Astrocyte of the cerebellum (primary cell): ENCODE measurements at regions not wholly inside any gene's neighbourhood (a gene's known extent, or its start where the extent isn't known, plus 50 kb on each side); places are given as distances from the start of the nearest gene placed in this dataset.
"Not testable (repeated sequence)": the region's sequence is repeated elsewhere in the genome, so short reads cannot be mapped to it uniquely, and the experiment has no call there.

Source experiments
- DNase-seq: peaks from one replicate; pipeline ENCODE4 v3.0.0-alpha.2; 2011; ENCODE audit warnings: low read depth
- H3K4me3 ChIP-seq: 2 replicates; pipeline ENCODE4 v1.5.1; 2011; ENCODE audit warnings: mild to moderate bottlenecking, low read depth, low read length, moderate library complexity
- in situ Hi-C: cut with HindIII; loops from 2 replicates; pipeline ENCODE4 v1.10.0; 2017; ENCODE audit warnings: low sequenced_read_pairs
- TF ChIP-seq, protein P1 (sequence below): IDR thresholded peaks from 2 replicates; pipeline ENCODE4 v1.5.1; 2012; ENCODE audit warnings: low read length, low read depth, moderate library complexity, mild to moderate bottlenecking; ENCODE audit errors: missing control alignments

DNA sequence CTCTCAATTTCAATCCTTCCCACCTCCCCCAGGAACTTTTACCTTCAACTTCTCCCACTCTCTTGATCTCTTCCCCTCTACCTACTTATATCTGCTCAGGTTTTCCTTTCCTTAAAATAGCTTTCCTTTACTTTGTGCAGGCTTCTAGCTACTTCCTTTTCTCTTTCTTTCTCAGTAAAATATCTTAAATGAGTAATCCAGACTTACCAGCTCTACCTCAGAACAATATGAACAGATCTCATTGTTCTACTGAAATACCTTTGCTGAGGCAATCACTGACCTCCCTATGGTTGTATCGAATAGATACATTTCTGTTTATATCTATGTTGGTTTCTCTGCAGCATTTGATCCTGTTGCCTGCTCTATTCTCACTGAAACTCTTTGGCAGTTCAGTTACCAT is 86.7 kb upstream of the WDR44 start:
- H3K4me3 ChIP-seq: no peak overlapping the region

DNA sequence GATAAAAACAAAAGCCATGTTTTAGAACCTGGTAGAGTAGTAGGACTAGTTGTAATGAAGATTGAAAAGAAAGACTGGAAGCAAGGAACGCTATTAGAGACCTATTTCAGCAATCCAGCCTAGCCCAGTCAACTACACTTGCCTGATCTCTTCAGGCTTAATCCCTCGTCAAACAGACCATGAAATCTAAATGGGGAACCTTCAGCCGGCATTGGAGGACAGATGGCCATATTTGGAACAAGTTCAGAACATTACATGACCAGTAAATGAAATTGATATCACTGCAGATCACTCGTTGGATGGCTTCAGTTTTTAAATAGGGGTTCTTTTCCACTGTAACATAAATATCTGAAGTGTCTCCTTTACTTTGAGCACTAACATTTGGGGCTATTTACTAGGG is 84.8 kb upstream of the WDR44 start:
- no peak for DNase-seq
- no peak overlapping the region for H3K4me3 ChIP-seq
- in situ Hi-C loops: no loop called here
- TF ChIP-seq, protein P1, sequence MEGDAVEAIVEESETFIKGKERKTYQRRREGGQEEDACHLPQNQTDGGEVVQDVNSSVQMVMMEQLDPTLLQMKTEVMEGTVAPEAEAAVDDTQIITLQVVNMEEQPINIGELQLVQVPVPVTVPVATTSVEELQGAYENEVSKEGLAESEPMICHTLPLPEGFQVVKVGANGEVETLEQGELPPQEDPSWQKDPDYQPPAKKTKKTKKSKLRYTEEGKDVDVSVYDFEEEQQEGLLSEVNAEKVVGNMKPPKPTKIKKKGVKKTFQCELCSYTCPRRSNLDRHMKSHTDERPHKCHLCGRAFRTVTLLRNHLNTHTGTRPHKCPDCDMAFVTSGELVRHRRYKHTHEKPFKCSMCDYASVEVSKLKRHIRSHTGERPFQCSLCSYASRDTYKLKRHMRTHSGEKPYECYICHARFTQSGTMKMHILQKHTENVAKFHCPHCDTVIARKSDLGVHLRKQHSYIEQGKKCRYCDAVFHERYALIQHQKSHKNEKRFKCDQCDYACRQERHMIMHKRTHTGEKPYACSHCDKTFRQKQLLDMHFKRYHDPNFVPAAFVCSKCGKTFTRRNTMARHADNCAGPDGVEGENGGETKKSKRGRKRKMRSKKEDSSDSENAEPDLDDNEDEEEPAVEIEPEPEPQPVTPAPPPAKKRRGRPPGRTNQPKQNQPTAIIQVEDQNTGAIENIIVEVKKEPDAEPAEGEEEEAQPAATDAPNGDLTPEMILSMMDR: no peak

More for the DNA sequence above, 86.7 kb upstream of the WDR44 start:
- in situ Hi-C loops: no loop called here
- no peak for DNase-seq
- TF ChIP-seq, protein P1: no peak

DNA sequence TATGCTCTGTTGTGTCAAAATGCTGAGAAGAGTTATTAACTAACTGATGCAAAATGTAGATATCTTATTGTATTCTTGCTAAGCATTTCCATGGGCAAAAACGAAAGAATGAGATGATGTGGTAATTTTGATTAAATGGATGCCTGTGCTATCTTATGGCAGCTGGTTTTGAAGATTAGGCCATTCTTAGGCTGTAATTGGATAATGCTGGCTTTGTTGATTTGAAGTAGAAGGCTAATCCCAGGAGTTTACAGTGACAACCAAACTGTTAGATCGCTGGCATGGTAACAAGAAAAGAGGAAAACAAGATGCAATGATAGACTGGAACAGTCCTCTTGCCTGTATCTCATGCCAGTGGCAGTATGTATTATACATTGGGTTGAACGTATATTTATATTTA is 74.1 kb upstream of the WDR44 start:
- TF ChIP-seq, protein P1: no peak

DNA sequence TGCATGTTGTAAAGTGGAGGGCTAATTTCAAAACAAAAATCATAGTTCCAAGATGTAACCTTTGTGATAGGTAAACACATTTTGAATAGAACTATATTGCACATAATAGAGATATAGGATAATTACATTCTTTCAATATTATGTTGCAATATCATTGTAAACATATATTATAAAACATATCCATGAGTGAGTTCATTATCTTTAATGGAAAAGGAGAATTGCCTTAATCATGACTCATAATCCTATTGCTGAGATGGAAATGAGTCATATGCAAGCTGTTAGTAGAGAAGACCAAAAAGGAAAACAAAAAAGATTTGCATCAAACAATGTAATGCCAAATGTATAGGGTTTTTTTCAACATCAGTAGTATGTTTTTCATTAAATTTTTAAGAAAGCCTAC is 73.7 kb upstream of the WDR44 start:
- TF ChIP-seq, protein P1: no peak
- DNase-seq: no peak
- in situ Hi-C loops: no loop called here
- no peak overlapping the region for H3K4me3 ChIP-seq

More for the DNA sequence above, 74.1 kb upstream of the WDR44 start:
- in situ Hi-C loops: no loop called here
- DNase-seq: no peak
- no peak overlapping the region for H3K4me3 ChIP-seq

DNA sequence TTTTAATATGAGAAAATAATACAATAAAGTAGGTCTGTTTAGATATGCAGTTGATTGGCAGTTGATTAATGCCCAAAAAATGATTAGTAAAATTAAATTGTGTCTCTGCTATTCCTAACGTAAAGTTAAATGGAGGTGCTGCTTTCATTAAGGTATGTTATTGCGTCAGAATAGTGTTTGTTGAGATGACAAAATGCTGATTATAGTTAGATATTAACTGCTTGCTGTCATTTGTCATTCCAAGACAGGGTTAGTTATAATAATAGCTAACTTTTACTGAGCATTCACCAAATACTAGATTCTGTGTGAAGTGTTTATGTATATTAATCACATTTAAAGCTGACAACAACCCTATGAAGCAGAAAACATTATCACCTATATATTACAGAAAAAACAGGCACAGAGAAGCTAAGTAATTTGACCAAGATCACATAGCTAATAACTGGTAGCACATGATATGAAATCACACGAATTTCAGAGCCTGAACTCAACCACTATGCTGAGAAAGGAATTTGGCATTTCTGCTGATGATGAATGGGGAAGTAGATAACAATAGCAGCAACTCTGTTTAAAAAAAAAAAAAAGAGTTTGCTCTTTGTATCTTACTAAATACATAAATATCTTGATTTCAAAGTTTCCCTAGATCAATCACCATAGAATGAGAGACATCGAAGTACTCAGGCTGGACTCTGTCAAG is 59.7 kb upstream of the WDR44 start:
- DNase-seq: no peak
- no peak overlapping the region for H3K4me3 ChIP-seq
- TF ChIP-seq, protein P1: no peak
- in situ Hi-C loops: no loop called here

DNA sequence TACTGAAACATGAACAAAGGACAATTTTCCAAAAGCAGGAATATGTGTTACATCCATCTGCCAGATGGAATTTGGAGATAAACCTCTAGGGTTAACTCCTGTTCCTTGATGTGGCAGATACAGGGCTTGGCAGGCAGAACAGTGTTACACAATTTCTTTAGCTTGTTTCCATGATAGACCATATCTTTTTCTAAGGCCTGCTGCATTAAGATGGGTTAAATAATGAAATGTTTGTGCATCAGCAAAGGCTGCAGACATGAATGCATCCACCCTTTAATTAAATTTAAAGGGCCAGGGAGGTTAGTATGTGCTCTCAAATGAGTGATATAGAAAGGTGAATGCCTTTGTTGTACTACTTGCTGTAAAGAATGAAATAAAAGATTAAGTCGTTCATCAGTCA is 50.1 kb upstream of the WDR44 start:
- in situ Hi-C loops, H3K4me3 ChIP-seq, DNase-seq: not testable (repeated sequence)
